GM19372 (cell line): ENCODE measurements at regions not wholly inside any gene's neighbourhood (a gene's known extent, or its start where the extent isn't known, plus 50 kb on each side); places are given as distances from the start of the nearest gene placed in this dataset.
"Not testable (repeated sequence)": the region's sequence is repeated elsewhere in the genome, so short reads cannot be mapped to it uniquely, and the experiment has no call there.

ENCODE experiments used
- ATAC-seq: cut with Tn5 transposase; IDR thresholded peaks from one replicate; pipeline ENCODE4 v1.9.1; 2021; ENCODE audit warnings: mild to moderate bottlenecking, low read depth, moderate library complexity; ENCODE audit not compliant: unreplicated experiment

GRCh38 chr2:228956701-228957474, 314.2 kb downstream of the PID1 start:
- ATAC-seq = no peak

DNA sequence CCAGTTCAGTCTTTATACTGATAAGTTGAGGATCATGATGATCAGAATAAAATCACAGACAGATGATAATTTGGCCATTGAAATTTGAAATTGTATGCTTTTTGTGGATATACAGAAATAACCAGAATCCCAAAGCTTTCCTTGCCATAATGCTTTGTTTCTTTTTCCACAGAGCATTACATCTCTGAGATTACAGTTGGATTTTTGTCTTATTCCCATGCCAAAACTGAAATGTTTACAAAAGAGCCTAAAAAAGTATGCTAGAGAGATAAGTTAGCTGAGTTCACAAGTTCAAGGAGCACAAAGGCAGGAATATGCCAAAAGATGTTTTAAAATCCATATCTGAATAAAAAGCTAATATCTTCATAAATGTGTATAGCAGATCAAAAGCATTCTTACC, 321.3 kb downstream of the PID1 start:
- ATAC-seq = no peak

- ATAC-seq = no peak
These were observed 325.4 kb downstream of the PID1 start for GRCh38 chr2:228945710-228946109.

- no peak for ATAC-seq
These were observed 328.2 kb downstream of the PID1 start for GRCh38 chr2:228942856-228943255.

DNA sequence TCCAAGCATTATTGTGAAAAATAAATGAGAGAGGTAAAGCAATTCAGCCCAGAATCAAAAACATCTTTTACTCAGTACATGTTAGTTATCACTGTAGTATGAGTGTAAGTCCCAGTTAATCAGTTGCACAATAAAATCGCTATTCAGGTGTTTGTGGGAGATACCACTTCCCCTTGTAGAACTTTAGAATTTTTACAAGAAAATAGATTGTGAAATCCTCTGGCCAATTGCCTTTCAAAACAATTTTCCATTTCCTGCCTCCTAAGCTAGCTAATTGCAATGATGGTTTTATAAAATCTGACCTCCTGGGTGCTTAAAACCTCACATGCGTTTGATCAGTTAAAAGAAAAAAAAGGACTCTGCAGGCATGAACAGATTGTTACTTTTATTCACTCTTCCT, 332.5 kb downstream of the PID1 start:
- no peak for ATAC-seq

GRCh38 chr2:228927028-228928010, 343.8 kb downstream of the PID1 start:
- ATAC-seq = no peak

GRCh38 chr2:228919808-228920207, 351.3 kb downstream of the PID1 start:
- ATAC-seq = no peak

GRCh38 chr2:228917220-228917619, 353.9 kb downstream of the PID1 start:
- no peak for ATAC-seq

- no peak for ATAC-seq
These were observed 354.5 kb downstream of the PID1 start for GRCh38 chr2:228916416-228917090.

DNA sequence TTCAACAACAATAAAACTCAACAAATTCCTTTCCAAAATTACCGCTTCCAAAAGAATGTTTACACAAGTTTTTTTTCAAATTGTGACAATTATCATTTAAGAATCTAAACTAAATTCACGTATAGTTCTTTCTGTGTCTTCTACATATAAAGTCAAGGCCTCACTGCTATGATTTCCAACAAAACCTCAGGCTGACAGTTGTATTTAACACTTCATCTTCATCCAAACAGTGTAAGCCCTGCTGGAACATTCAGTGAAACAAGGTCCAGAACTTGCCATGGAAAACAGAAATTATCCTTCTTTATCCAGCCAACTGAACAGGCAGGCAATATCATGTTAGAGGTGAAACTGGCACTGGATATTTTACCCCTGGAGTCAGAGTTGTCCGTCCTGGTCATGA, 357.9 kb downstream of the PID1 start:
- no peak for ATAC-seq

GRCh38 chr2:228910872-228911271, 360.2 kb downstream of the PID1 start:
- not testable (repeated sequence) for ATAC-seq

DNA sequence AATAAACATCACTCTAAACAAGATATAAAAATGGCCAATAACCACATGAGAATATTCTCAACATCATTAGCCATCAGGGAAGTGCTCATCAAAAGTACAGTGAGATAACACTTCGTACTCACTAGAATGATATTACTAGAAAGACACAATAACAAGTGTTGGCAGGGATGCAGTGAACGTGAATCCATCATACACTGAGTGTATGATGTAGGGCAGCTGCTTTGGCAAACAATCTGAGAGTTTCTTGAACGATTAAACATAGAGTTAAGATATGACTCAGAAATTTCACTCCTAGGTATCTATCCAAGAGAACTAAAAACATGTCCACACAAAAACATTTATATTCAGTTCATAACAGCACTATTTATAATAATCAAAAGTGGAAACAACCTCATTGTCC, 368.9 kb downstream of the PID1 start:
- no peak for ATAC-seq

DNA sequence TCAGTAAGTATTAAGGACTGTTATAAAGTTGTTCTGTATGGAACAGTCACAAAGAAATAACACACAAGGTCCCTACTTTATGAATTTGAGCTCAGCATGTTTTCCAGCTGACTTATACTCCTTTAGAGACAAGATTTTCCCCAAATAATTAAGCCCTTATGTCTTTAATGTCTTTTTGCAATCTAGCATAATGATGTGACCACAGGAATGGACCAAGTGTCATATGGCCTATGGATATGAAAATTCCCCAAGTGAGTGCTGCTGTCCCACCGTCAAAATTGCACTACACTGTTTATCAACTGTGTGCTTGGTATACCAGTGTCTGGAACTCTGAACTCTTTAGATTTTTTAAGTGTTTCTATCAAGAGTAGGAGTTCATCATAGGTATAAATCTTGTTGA, 369.6 kb downstream of the PID1 start:
- ATAC-seq = no peak

DNA sequence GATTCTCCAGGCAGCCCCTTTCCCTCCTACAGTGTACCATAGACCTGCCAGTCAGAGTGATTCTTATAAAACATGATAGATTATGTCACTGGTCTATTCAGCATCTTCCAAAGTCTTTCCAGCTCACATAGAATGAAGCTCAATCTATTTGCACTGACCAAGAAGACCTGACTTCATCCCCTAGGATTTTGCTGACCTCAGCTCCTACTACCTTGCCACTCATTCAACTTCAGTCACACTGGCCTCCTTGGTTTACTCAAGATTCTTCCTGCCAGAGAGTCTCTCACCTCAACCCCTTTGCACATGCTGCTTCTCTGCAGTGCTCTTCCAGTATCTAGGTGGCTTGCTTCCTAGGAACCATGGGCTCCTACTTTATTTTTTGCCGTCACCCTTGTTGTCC, 392.9 kb downstream of the PID1 start:
- no peak for ATAC-seq

DNA sequence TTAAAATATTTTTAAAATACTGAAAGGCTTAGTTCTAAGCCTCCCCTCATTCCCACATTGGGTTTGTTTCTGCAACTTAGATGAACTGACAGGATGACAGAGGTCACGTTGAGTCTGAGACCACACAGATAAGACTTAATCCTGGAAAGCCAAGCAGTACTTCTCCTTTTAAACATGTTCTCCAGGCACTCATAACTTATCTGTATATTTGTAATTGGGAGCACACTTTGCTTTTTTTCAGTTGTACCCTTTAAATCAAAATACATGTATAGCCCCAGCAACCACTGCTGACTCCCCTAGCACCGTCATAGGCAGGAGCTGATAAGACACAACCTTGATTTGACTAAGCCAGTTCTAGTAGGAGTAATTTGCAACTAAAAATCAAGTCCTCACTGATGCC, 394.8 kb downstream of the PID1 start:
- no peak for ATAC-seq

- no peak for ATAC-seq
These were observed 395.8 kb downstream of the PID1 start for GRCh38 chr2:228875152-228875900.

- ATAC-seq = no peak
These were observed 400.1 kb downstream of the PID1 start for GRCh38 chr2:228871012-228871411.

- no peak for ATAC-seq
These were observed 401.3 kb downstream of the PID1 start for GRCh38 chr2:228869636-228870264.

GRCh38 chr2:228867406-228867805, 403.7 kb downstream of the PID1 start:
- no peak for ATAC-seq

DNA sequence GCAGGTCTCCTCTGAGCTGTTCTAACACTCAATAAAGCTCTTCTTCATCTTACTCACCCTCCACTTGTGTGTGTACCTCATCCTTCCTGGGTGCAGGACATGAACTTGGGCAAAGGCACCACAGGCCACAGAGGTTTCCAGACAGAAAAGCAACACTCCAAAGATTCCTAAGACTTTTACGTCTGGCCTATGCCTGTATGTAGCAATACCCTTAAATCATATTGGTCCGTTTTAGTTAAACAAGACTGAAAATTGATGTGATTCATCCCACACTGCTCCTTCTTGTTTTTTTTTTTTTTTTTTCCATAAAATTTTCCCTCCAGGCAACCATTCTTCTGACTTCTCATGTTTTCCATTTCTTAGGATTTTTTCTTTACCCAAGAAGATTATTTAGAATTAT, 404.3 kb downstream of the PID1 start:
- no peak for ATAC-seq
